Activated CD4-positive, alpha-beta T cell treated with anti-CD3 and anti-CD28 coated beads, Interleukin-2, amount 50 U/mL, for 4 hours (primary cell): ENCODE measurements at regions not wholly inside any gene's neighbourhood (a gene's known extent, or its start where the extent isn't known, plus 50 kb on each side); places are given as distances from the start of the nearest gene placed in this dataset.
"Not testable (repeated sequence)": the region's sequence is repeated elsewhere in the genome, so short reads cannot be mapped to it uniquely, and the experiment has no call there.

ENCODE experiments used
- DNase-seq, 2 experiments: peaks; one replicate each; pipeline ENCODE4 v3.0.0-alpha.2; 2020

GRCh38 chr5:136810261-136810801 lies 445.0 kb upstream of the TRPC7 start:
- DNase-seq = no peak

DNA sequence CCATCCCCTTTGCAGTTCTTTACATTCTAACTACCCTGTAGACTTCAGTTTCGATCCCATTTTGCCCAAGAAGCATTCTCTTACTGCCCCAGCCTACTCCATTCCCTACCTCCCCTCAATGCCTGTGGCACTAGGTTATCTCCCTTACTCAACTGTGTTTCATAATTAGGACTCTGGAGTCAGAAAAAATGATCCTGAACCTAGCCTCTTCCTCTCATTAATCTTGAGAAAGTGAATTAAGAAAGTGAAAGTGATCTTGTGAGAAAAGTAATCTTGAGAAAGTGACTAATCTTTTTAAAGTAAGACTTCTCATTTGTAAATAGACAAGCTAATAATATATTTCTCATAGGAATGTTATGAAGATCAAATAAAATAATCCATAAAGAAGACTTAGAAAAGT lies 444.0 kb upstream of the TRPC7 start:
- DNase-seq = no peak

DNA sequence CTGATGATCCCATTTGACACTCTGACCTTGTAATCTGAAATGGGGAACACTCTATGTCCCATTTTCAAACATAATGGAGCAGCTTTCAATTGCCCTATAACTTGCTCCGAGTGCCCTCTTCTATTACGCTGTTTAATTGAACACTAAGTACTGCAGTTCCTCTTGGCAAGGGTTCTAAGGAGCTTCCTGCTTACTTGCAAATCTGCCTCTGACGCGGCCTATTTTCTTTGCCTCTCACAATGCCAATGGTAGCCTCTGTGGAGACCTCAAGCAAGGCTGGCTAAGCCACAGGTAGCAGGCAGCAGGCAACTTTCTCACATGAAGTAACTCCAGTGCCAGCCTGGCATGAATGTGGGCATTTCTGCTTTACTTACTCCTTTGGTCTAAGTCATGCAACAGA lies 443.4 kb upstream of the TRPC7 start:
- no peak for DNase-seq

- no peak for DNase-seq
Observed at GRCh38 chr5:136805466-136805865, 440.1 kb upstream of the TRPC7 start.

- no peak for DNase-seq
Observed at GRCh38 chr5:136802383-136802782, 437.0 kb upstream of the TRPC7 start.

GRCh38 chr5:136799806-136800372 lies 434.5 kb upstream of the TRPC7 start:
- DNase-seq = no peak

GRCh38 chr5:136793300-136793699 lies 428.0 kb upstream of the TRPC7 start:
- no peak for DNase-seq

- DNase-seq = no peak
Observed at GRCh38 chr5:136781464-136781863, 416.1 kb upstream of the TRPC7 start.

GRCh38 chr5:136780518-136780917 lies 415.2 kb upstream of the TRPC7 start:
- no peak for DNase-seq

DNA sequence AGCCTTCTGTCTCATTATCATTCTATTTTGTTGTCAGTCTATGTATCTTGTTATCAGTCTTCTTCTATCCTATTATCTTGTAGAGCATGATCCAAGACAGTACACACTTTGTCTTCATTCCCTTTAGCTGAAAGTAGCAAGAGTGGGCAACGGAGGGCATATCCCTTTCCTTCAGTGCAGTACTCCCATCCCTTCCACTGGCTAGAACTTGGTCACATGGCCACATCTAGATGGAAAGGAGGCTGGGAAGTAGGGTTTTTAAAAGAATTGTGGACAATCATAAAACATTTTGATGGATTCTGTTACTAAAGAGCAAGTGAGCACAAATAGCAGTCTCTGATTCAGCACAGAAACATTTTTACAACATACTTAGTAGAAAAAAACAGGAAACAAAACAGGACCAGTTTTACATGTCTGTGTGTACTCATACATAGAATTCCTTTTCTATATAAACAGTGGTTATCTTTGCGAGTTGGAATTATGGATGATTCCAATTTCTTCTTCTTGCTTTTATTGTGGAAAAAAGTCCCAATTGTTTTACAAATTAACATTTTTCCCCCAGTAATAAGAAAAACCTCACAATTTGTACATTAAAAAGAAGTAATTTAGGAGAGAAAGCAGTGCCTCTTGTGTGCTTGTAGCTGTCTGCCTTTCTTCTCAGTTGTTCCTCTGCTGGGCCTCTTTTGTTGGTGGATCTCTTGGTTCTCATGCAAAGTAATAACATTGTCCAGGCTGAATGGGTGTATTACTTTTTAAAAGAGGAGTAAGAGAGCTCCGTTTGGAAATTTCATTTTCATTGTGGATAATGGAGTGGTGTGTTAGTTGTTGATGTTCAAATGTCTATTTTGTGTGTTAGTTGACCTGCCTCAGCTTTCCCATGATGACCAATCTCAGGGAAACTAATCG lies 410.9 kb upstream of the TRPC7 start:
- no peak for DNase-seq

GRCh38 chr5:136772491-136772890 lies 407.1 kb upstream of the TRPC7 start:
- no peak for DNase-seq

GRCh38 chr5:136769900-136770684 lies 404.7 kb upstream of the TRPC7 start:
- peak in 1 of 2 experiments; percentile 0 for DNase-seq

GRCh38 chr5:136769093-136769492 lies 403.7 kb upstream of the TRPC7 start:
- DNase-seq = no peak

- no peak for DNase-seq
Observed at GRCh38 chr5:136768457-136768856, 403.1 kb upstream of the TRPC7 start.

- no peak for DNase-seq
Observed at GRCh38 chr5:136766456-136766855, 401.1 kb upstream of the TRPC7 start.

- no peak for DNase-seq
Observed at GRCh38 chr5:136764601-136765000, 399.3 kb upstream of the TRPC7 start.

DNA sequence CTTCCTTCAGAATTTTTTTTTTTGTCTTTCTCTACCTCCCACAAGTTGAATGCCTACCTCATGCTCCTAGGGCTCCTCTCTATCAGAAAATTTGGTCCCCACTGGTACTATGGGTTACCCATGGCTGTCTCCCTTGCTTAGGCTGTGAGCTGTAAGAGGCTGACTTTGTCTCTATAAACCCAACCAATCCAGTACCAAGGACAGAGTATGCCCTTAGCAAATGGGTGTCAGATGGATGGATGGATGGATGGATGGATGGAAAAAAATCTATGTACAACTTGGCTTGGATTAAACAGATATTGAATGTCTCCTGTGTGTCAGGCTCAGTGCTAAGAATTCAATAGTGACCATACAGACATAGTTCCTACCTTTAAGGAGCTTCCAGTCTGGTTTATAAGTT lies 398.2 kb upstream of the TRPC7 start:
- no peak for DNase-seq

GRCh38 chr5:136754216-136754615 lies 388.9 kb upstream of the TRPC7 start:
- DNase-seq = no peak

- DNase-seq = no peak
Observed at GRCh38 chr5:136750224-136750862, 385.0 kb upstream of the TRPC7 start.

DNA sequence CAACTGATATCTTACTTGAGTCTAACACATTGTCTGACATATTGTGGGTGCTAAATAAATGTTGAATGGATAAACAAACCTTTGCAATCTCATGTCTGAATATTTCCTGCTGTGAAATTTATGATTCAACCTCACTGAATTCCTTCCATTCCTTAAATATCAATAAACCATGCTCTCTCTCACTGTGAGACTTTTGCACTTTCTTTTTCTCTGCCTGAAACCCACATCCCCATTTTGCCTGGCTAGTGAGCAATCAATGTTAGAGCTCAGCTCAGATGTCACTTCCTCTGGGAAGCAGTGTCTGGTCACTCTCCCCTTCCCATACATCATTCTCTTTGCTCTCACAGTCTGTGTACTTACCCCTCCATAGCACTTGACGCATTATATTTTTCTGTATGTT lies 383.7 kb upstream of the TRPC7 start:
- no peak for DNase-seq

- no peak for DNase-seq
Observed at GRCh38 chr5:136743052-136743451, 377.7 kb upstream of the TRPC7 start.

DNA sequence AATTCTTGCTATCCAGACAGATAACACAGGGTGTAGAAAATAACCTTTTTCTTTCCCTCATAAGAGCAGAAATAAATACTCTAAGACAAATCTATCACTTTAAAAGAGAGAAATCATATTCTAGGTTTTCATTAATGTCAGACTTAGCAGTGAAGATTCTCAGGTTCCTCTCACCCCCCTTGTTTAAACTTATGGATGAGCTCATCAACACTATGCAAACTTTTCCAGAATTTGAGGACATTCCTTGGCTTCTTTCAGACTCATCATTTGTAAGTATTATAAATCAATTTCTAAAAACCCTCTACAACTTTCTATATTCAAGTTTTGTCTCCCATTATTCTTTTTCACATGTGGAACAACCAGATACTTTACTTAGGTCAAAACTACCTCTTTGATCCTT lies 374.9 kb upstream of the TRPC7 start:
- DNase-seq = no peak

- DNase-seq = not testable (repeated sequence)
Observed at GRCh38 chr5:136739271-136739670, 373.9 kb upstream of the TRPC7 start.
